Effector memory CD4-positive, alpha-beta T cell (primary cell): ENCODE measurements at regions not wholly inside any gene's neighbourhood (a gene's known extent, or its start where the extent isn't known, plus 50 kb on each side); places are given as distances from the start of the nearest gene placed in this dataset.
"Not testable (repeated sequence)": the region's sequence is repeated elsewhere in the genome, so short reads cannot be mapped to it uniquely, and the experiment has no call there.

Experiments
- DNase-seq, 3 donors: peaks; one replicate each; pipeline ENCODE4 v3.0.0-alpha.2; 2020
- H3K27ac ChIP-seq: 2 replicates; pipeline ENCODE4 v1.7.0; 2013; ENCODE audit warnings: mild to moderate bottlenecking, low read length, moderate library complexity; ENCODE audit not compliant: insufficient read depth, poor library complexity, severe bottlenecking
- H3K27me3 ChIP-seq: replicated peaks from 2 replicates; pipeline ENCODE4 v1.7.0; 2013; ENCODE audit warnings: mild to moderate bottlenecking, low read length; ENCODE audit not compliant: insufficient read depth, control insufficient read depth, poor library complexity, severe bottlenecking
- H3K36me3 ChIP-seq: 2 replicates; pipeline ENCODE4 v1.7.0; 2013; ENCODE audit warnings: mild to moderate bottlenecking, low read length, moderate library complexity; ENCODE audit not compliant: control insufficient read depth, insufficient read depth
- H3K4me1 ChIP-seq: 2 replicates; pipeline ENCODE4 v1.7.0; 2013; ENCODE audit warnings: low read length, mild to moderate bottlenecking; ENCODE audit not compliant: control insufficient read depth, insufficient read depth, poor library complexity, severe bottlenecking
- H3K4me3 ChIP-seq: 2 replicates; pipeline ENCODE4 v1.7.0; 2013; ENCODE audit warnings: low read length, low read depth, mild to moderate bottlenecking; ENCODE audit not compliant: insufficient read depth, poor library complexity, severe bottlenecking
- H3K9me3 ChIP-seq: 2 replicates; pipeline ENCODE4 v1.7.0; 2013; ENCODE audit warnings: mild to moderate bottlenecking, low read length, moderate library complexity; ENCODE audit not compliant: control insufficient read depth

DNA sequence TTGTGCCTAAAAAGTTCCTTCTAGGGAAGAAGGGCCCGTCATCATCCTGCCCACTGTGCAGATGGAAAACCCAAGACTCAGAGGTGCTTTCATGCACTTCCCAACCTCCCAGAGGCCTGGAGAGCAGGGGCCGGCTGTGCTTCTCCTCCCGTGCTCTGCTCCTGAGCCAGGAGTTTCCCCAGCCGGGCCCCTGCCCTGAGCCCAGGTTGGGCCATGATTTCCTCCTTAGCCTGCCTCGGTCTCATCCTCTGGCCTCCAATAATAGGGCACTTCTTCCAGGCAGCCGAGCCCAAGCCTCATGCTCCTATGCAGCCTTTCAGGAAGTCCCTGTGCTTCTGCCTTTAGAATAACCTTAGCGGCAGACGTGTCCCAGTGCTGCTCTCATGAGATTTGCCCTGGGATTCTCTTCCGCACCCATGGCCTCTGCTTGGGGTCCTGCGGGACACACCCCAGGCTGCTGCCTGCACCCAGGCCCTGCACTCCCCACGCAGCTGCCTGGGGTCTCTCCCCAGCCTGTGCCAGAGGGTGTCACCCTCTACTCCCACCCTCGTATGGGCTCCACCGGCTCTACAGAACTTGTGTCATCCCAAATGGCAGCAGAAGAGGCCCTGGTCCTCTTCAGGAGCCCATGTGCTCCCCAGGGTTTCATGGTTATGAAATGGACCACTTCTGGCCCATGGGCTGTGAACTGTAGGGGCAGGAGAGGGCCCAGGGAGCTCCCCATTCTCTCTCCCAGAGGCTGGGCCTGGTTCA lies 359.3 kb downstream of the ADGRD1 start:
- Histone ChIP-seq H3K4me3 (no peak overlapping the region), H3K4me1 (peaks cover 4% of the 10 kb centered on the region), H3K27me3 (no peaks in the 10 kb centered on the region), H3K27ac (no peak overlapping the region), H3K9me3 (no peaks in the 10 kb centered on the region), H3K36me3 (no peaks in the 10 kb centered on the region)
- no peak for DNase-seq

DNA sequence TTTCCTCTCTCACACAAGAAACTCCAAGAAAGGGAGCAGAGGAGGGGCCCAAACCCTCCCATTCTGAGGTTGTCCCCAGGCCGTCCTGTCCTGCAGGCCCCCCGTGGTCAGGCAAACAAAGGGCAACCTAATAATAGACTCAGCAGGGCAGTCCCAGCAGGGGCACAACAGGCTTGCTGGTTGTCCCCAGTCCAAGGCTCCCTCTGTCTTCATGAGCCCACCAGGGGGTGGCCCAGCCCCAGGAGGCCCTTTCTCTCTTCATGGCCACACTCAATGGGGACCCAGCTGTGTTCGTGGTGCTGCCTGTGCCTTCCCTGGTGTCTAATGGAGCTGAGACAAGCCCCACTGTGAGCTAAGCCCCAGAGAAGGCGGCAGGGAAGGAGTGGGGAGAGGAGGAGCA lies 359.9 kb downstream of the ADGRD1 start:
- Histone ChIP-seq H3K36me3 (no peaks in the 10 kb centered on the region), H3K27ac (no peak overlapping the region), H3K9me3 (no peaks in the 10 kb centered on the region), H3K4me1 (peaks cover 4% of the 10 kb centered on the region), H3K27me3 (no peaks in the 10 kb centered on the region), H3K4me3 (no peak overlapping the region)
- no peak for DNase-seq

GRCh38 chr12:131314524-131315090 lies 360.9 kb downstream of the ADGRD1 start:
- Histone ChIP-seq H3K4me3 (no peak overlapping the region), H3K9me3 (no peaks in the 10 kb centered on the region), H3K27me3 (no peaks in the 10 kb centered on the region), H3K27ac (no peak overlapping the region), H3K4me1 (peaks cover 4% of the 10 kb centered on the region), H3K36me3 (no peaks in the 10 kb centered on the region)
- DNase-seq: no peak

- H3K27me3 ChIP-seq: no peaks in the 10 kb centered on the region
- DNase-seq: no peak
- no peak overlapping the region for H3K4me3 ChIP-seq
- H3K36me3 ChIP-seq: no peaks in the 10 kb centered on the region
- H3K9me3 ChIP-seq: no peaks in the 10 kb centered on the region
- no peak overlapping the region for H3K27ac ChIP-seq
- peaks cover 4% of the 10 kb centered on the region for H3K4me1 ChIP-seq
Observed at GRCh38 chr12:131315601-131316000, 361.9 kb downstream of the ADGRD1 start.

DNA sequence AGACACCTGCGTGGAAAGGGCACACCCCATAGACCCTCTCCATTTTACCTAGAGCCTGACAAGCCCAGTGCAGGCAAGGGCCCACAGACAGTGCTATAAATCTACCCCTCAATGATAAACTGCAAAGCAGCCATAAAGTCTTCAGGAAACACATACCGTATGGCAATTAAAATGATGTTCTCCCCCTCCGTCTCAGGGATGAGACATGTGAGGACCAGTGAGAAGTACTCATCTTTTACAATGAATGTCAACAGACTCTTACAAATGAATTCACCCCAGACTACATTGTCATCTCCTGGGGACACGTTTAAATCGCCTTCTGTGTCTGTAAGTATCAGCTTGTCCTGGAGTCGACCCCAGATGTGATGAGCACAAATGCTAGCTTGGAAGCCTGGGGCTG lies 362.7 kb downstream of the ADGRD1 start:
- DNase-seq: no peak
- no peaks in the 10 kb centered on the region for H3K27me3 ChIP-seq
- no peak overlapping the region for H3K27ac ChIP-seq
- H3K4me1 ChIP-seq: peaks cover 4% of the 10 kb centered on the region
- no peaks in the 10 kb centered on the region for H3K9me3 ChIP-seq
- H3K36me3 ChIP-seq: no peaks in the 10 kb centered on the region
- no peak overlapping the region for H3K4me3 ChIP-seq

GRCh38 chr12:131318045-131318685 lies 364.5 kb downstream of the ADGRD1 start:
- Histone ChIP-seq H3K27me3 (no peaks in the 10 kb centered on the region), H3K4me1 (no peaks in the 10 kb centered on the region), H3K9me3 (no peaks in the 10 kb centered on the region), H3K27ac (no peak overlapping the region), H3K36me3 (no peaks in the 10 kb centered on the region), H3K4me3 (no peak overlapping the region)
- no peak for DNase-seq

- no peak for DNase-seq
- Histone ChIP-seq H3K27me3 (no peaks in the 10 kb centered on the region), H3K36me3 (no peaks in the 10 kb centered on the region), H3K4me3 (no peak overlapping the region), H3K9me3 (no peaks in the 10 kb centered on the region), H3K27ac (no peak overlapping the region), H3K4me1 (no peaks in the 10 kb centered on the region)
Observed at GRCh38 chr12:131321988-131322387, 368.3 kb downstream of the ADGRD1 start.

GRCh38 chr12:131322460-131322859 lies 368.8 kb downstream of the ADGRD1 start:
- DNase-seq, H3K36me3 ChIP-seq, H3K27me3 ChIP-seq: not testable (repeated sequence)

GRCh38 chr12:131323879-131324278 lies 370.2 kb downstream of the ADGRD1 start:
- no peaks in the 10 kb centered on the region for H3K27me3 ChIP-seq
- H3K9me3 ChIP-seq: no peaks in the 10 kb centered on the region
- H3K27ac ChIP-seq: no peak overlapping the region
- no peak overlapping the region for H3K4me3 ChIP-seq
- no peaks in the 10 kb centered on the region for H3K36me3 ChIP-seq
- DNase-seq: no peak
- H3K4me1 ChIP-seq: no peaks in the 10 kb centered on the region

More at GRCh38 chr12:131322460-131322859, 368.8 kb downstream of the ADGRD1 start:
- H3K4me3 ChIP-seq, H3K9me3 ChIP-seq, H3K4me1 ChIP-seq, H3K27ac ChIP-seq: not testable (repeated sequence)
